Activated CD4-positive, alpha-beta T cell treated with anti-CD3 and anti-CD28 coated beads, Interleukin-2, amount 10 ng/mL, durations not matched to agents 24 days and 14 days (primary cell): ENCODE measurements at regions not wholly inside any gene's neighbourhood (a gene's known extent, or its start where the extent isn't known, plus 50 kb on each side); places are given as distances from the start of the nearest gene placed in this dataset.

Experiments used
- DNase-seq: peaks from one replicate; pipeline ENCODE4 v3.0.0; 2022
- H3K27ac Mint-ChIP-seq: one replicate; pipeline ENCODE4 v1.8.0; 2022; ENCODE audit warnings: mild to moderate bottlenecking, mixed read lengths
- H3K27me3 Mint-ChIP-seq: one replicate; pipeline ENCODE4 v1.8.0; 2022; ENCODE audit warnings: mixed read lengths
- H3K36me3 Mint-ChIP-seq: one replicate; pipeline ENCODE4 v1.8.0; 2022; ENCODE audit warnings: low read depth, mild to moderate bottlenecking, mixed read lengths
- H3K4me1 Mint-ChIP-seq: one replicate; pipeline ENCODE4 v1.8.0; 2021; ENCODE audit warnings: mixed read lengths
- H3K4me3 Mint-ChIP-seq: one replicate; pipeline ENCODE4 v1.8.0; 2022; ENCODE audit warnings: mild to moderate bottlenecking, moderate library complexity, mixed read lengths
- H3K9me3 Mint-ChIP-seq: one replicate; pipeline ENCODE4 v1.8.0; 2021; ENCODE audit warnings: mixed read lengths
- intact Hi-C: fragments of 100-400 bp; cut with micrococcal nuclease; formaldehyde crosslinking; loops from one replicate; pipeline ENCODE4 v1.15.1; 2023

DNA sequence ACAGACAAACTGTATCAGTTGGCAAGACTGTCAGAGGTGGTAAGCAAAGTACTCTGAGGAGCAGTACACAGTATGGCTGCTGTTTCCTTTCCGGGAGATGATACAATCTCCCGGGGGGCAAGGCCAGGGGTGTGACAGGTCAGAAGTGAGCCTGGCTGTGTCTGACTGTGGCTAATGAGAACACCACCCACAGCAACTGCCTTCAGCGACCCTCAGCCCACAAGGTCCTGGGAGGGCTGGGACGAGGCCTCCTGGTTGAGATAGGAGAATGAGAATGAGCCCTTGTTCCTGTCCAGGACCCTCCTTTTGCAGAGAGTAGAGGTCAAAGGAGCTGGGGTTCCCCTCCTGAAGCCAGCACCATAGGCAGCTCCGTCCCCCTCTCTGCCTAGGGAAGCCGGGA lies 421.7 kb downstream of the TCERG1L start:
- Mint-ChIP-seq H3K27me3 (no peaks in the 10 kb centered on the region), H3K27ac (no peak overlapping the region), H3K4me1 (no peaks in the 10 kb centered on the region), H3K4me3 (no peak overlapping the region), H3K36me3 (no peaks in the 10 kb centered on the region), H3K9me3 (no peaks in the 10 kb centered on the region)
- intact Hi-C loops = no loop called here
- DNase-seq = no peak

- H3K4me1 Mint-ChIP-seq = no peaks in the 10 kb centered on the region
- H3K36me3 Mint-ChIP-seq = no peaks in the 10 kb centered on the region
- no peaks in the 10 kb centered on the region for H3K27me3 Mint-ChIP-seq
- intact Hi-C loops = no loop called here
- no peak for DNase-seq
- no peak overlapping the region for H3K4me3 Mint-ChIP-seq
- H3K9me3 Mint-ChIP-seq = no peaks in the 10 kb centered on the region
- H3K27ac Mint-ChIP-seq = no peak overlapping the region
Observed at GRCh38 chr10:130891066-130891465, 420.5 kb downstream of the TCERG1L start.

DNA sequence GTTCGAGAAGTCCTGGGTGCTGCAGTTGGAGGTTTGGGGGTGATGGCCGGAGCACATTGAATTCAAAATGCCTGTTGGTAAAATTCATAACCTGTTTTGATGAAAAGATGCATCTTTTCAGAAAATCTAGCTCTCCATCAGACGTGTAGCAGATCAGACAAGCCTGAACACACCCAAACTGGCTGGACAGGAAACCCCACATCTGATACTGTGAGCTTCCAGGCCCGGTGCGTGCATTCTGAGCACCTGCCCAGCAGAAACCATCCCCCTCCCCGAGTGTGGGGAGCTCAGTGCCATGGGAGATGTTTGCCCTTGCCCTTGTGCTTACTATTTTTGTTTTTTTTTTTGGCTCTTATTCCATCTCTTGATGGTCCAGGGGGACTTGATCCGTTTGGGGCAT lies 417.1 kb downstream of the TCERG1L start:
- no peak overlapping the region for H3K27ac Mint-ChIP-seq
- no peak for DNase-seq
- no peaks in the 10 kb centered on the region for H3K9me3 Mint-ChIP-seq
- H3K4me1 Mint-ChIP-seq = no peaks in the 10 kb centered on the region
- H3K27me3 Mint-ChIP-seq = no peaks in the 10 kb centered on the region
- H3K4me3 Mint-ChIP-seq = no peak overlapping the region
- no peaks in the 10 kb centered on the region for H3K36me3 Mint-ChIP-seq
- intact Hi-C loops = no loop called here

DNA sequence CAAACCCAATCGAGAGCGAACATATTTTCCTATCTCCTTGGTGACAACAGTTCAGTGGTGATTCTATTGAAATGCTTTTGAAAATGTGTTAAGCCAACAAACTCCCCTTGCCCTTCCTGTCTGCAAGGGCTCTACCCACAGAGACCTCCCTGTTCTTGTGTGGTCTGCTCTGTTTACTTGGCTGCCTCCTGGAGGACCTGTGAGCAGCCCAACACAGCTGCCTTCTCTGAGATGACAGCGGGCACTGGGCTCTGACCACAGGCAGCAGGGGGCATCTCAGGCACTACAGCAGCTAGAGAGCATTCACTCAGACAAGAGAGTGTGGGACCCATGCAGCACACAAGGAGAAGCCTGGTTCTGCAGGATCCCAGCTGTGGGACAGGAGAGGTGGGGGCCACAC lies 416.4 kb downstream of the TCERG1L start:
- H3K36me3 Mint-ChIP-seq = no peaks in the 10 kb centered on the region
- H3K4me3 Mint-ChIP-seq = no peak overlapping the region
- H3K4me1 Mint-ChIP-seq = no peaks in the 10 kb centered on the region
- H3K27me3 Mint-ChIP-seq = no peaks in the 10 kb centered on the region
- intact Hi-C loops = no loop called here
- DNase-seq = no peak
- H3K9me3 Mint-ChIP-seq = no peaks in the 10 kb centered on the region
- H3K27ac Mint-ChIP-seq = no peak overlapping the region

GRCh38 chr10:130897815-130898214 lies 413.7 kb downstream of the TCERG1L start:
- intact Hi-C loops = no loop called here
- no peaks in the 10 kb centered on the region for H3K27me3 Mint-ChIP-seq
- H3K36me3 Mint-ChIP-seq = no peaks in the 10 kb centered on the region
- no peaks in the 10 kb centered on the region for H3K9me3 Mint-ChIP-seq
- no peak overlapping the region for H3K27ac Mint-ChIP-seq
- DNase-seq = no peak
- H3K4me1 Mint-ChIP-seq = no peaks in the 10 kb centered on the region
- no peak overlapping the region for H3K4me3 Mint-ChIP-seq

GRCh38 chr10:130898381-130898780 lies 413.1 kb downstream of the TCERG1L start:
- Mint-ChIP-seq H3K4me3 (no peak overlapping the region), H3K27me3 (no peaks in the 10 kb centered on the region), H3K4me1 (no peaks in the 10 kb centered on the region), H3K9me3 (no peaks in the 10 kb centered on the region), H3K36me3 (no peaks in the 10 kb centered on the region), H3K27ac (no peak overlapping the region)
- no peak for DNase-seq
- intact Hi-C loops = no loop called here

GRCh38 chr10:130899856-130900255 lies 411.7 kb downstream of the TCERG1L start:
- Mint-ChIP-seq H3K36me3 (no peaks in the 10 kb centered on the region), H3K4me3 (no peak overlapping the region), H3K27me3 (no peaks in the 10 kb centered on the region), H3K9me3 (no peaks in the 10 kb centered on the region), H3K4me1 (no peaks in the 10 kb centered on the region), H3K27ac (no peak overlapping the region)
- DNase-seq = no peak
- intact Hi-C loops = no loop called here

DNA sequence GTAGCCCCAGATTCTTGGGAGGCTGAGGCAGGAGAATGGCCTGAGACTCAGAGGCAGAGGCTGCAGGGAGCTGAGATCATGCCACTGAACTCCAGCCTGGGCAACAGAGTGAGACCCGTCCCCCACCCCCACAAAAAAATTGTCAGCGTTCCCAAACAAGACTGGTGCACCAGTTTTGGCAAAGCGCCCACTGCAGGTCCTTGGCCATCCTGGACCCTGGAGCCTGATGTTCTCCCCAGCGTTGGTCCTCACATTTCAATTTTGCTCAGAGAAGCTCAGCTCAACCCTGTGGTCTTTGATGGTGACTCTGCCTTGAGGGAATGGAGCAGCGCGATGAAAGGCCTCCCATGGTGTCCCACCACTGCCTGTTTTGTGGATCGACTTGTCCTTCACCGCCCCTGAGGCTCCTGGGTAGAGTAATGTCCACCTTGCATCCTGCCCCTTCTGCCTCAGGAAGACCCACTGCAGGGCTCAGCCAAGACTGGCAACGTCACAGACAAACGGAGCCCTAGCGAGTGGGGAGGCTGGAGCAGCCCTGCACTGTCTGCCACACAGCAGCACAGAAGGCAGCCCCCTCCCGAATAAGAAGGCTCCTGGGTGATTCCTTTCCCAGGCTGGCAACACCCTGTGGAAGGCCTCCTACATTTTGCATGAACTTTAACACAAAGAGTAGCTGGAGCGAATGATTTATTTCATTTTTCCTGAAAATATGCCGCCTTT lies 410.9 kb downstream of the TCERG1L start:
- Mint-ChIP-seq H3K4me3 (no peak overlapping the region), H3K36me3 (no peaks in the 10 kb centered on the region)

DNA sequence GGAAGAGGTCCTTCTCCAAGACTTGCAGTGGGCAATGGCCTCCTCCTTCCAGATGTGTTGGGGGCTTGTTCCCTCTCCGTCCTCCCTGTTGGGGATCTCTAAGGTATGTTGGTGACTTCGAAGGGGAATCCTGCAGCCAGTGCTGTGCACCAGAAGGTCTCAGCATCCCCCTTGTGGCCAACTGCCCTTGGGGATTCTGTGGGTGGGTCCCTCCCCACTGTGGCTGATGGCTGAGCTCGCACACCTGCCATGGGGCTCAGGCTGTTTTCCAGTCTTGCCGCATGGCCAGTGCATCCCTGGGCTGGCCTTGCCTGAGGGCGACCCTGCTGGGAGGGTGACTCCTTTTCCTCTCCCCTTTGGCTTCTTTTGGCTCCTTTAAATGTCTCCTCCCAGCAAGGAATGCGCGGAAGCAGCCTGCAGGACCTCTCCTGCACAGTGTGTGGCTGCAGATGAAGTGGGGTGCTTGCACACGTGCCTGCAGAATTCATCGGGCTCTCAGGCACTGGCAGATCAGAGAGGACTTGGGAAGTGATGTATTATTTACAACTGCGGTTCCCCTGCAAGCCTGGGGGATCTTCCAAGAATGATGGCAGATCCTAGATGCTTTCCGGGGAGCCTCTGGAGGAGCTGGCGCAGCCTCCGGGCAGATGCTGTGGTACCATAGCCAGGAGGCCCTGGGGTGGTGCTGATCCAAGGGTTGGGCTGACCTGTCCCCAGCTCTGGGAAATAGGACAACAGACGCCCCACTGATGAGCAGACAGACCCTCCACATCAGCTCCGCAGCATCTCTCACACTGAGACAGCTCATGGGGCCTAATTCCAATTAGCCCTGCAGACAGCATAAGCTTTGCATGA lies 410.0 kb downstream of the TCERG1L start:
- Mint-ChIP-seq H3K4me1 (no peaks in the 10 kb centered on the region), H3K4me3 (no peak overlapping the region), H3K27me3 (no peaks in the 10 kb centered on the region), H3K9me3 (no peaks in the 10 kb centered on the region), H3K27ac (no peak overlapping the region), H3K36me3 (no peaks in the 10 kb centered on the region)
- no peak for DNase-seq
- intact Hi-C loops = no loop called here

More for the DNA sequence above, 410.9 kb downstream of the TCERG1L start:
- no peaks in the 10 kb centered on the region for H3K4me1 Mint-ChIP-seq
- H3K27me3 Mint-ChIP-seq = no peaks in the 10 kb centered on the region
- intact Hi-C loops = no loop called here
- DNase-seq = no peak
- H3K27ac Mint-ChIP-seq = no peak overlapping the region
- no peaks in the 10 kb centered on the region for H3K9me3 Mint-ChIP-seq

DNA sequence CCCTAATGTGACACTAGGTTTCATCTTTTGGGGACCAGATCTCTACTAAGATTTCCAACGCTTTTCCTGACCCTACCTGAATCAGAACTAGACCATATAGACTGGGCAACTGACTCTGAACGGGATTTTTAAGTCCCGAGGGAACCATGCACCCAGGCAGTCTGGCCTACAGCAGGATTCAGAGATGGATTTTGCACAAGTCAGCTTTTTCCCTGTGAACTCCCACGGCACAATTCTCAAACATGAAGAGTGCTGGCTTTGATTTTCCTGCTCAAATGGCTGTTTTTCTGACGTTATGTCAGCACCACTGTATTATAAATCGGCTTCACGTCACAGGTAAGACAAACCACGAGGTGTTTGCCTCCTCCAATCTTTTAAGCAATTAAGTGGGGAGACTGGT lies 409.1 kb downstream of the TCERG1L start:
- no peaks in the 10 kb centered on the region for H3K4me1 Mint-ChIP-seq
- no peaks in the 10 kb centered on the region for H3K9me3 Mint-ChIP-seq
- intact Hi-C loops = no loop called here
- no peak overlapping the region for H3K4me3 Mint-ChIP-seq
- no peak for DNase-seq
- H3K27me3 Mint-ChIP-seq = no peaks in the 10 kb centered on the region
- no peak overlapping the region for H3K27ac Mint-ChIP-seq
- H3K36me3 Mint-ChIP-seq = no peaks in the 10 kb centered on the region

DNA sequence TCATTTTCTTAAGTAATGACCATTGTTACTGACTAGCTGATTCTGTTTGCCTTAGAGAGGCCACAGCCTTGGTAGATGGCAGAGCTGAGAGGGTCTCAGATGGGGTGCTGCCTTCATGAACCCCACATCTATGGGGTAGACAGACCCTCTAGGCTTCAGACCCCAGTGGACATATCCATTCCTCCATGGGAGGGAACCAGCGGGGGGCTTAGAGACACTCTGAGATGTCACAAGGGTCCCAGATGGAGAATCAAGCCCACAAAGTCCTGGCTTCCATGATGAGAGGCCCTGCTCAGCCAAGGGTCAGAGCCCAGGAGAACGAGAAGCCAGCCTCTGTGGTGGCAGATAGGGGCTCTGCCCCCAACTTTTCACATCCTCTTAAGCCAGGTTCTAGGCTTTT lies 408.6 kb downstream of the TCERG1L start:
- Mint-ChIP-seq H3K27ac (no peak overlapping the region), H3K27me3 (no peaks in the 10 kb centered on the region), H3K9me3 (no peaks in the 10 kb centered on the region), H3K4me3 (no peak overlapping the region), H3K36me3 (no peaks in the 10 kb centered on the region), H3K4me1 (no peaks in the 10 kb centered on the region)
- intact Hi-C loops = no loop called here
- no peak for DNase-seq

DNA sequence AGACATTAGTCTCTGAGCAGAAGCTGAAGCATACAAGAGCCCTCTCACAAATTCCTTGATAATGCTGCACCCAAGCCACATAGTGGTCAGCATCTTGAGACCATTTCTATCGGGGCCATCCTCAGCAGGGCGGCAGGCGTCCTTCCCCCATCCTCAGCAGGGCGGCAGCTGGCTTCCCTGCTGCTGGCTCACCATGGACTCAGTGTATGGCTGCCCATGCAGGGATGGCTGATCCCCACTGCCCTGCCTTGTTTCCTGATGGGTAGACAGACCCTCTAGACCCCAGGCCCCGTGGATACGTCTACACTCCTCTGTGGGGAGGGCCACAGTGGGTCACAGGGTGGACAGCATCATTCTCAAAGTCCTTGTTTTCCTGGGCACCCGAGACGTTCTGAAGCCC lies 406.8 kb downstream of the TCERG1L start:
- Mint-ChIP-seq H3K4me3 (no peak overlapping the region), H3K4me1 (no peaks in the 10 kb centered on the region), H3K27me3 (no peaks in the 10 kb centered on the region), H3K36me3 (no peaks in the 10 kb centered on the region), H3K9me3 (no peaks in the 10 kb centered on the region), H3K27ac (no peak overlapping the region)
- intact Hi-C loops = no loop called here
- no peak for DNase-seq

DNA sequence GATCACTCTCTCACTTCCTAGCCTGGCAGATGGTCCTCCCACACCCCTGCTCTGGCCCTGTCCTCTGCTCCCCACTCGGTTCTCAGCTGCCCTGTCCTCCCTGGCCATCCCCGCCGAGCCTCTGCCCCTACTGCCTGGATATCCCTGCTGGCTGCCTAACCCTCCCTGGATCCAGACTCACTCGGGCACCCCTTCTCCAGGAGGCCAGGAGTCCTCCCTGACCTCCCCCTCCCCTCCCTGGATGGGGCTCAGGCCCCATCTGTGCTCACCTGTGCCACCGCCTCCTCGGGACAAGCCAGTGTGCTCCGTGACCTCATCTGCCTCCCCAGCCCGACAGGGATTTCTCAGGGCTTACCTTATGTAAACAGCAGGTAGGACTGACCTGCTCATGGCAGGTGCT lies 406.1 kb downstream of the TCERG1L start:
- no peak for DNase-seq
- Mint-ChIP-seq H3K4me1 (no peaks in the 10 kb centered on the region), H3K36me3 (no peaks in the 10 kb centered on the region), H3K4me3 (no peak overlapping the region), H3K27ac (no peak overlapping the region), H3K9me3 (no peaks in the 10 kb centered on the region), H3K27me3 (no peaks in the 10 kb centered on the region)
- intact Hi-C loops = no loop called here

- Mint-ChIP-seq H3K9me3 (no peaks in the 10 kb centered on the region), H3K27ac (no peak overlapping the region), H3K36me3 (no peaks in the 10 kb centered on the region), H3K27me3 (no peaks in the 10 kb centered on the region), H3K4me3 (no peak overlapping the region), H3K4me1 (no peaks in the 10 kb centered on the region)
- intact Hi-C loops = no loop called here
- no peak for DNase-seq
Observed at GRCh38 chr10:130905921-130906320, 405.6 kb downstream of the TCERG1L start.
